OCI-LY7 (cell line): ENCODE measurements at regions not wholly inside any gene's neighbourhood (a gene's known extent, or its start where the extent isn't known, plus 50 kb on each side); places are given as distances from the start of the nearest gene placed in this dataset.

Source experiments
- CTCF ChIP-seq: fragments of 200-600 bp; sonication (generic); conservative IDR thresholded peaks from 2 replicates; pipeline ENCODE4 v1.5.1; 2014; ENCODE audit warnings: mild to moderate bottlenecking, antibody characterized with exemption, low read length, moderate library complexity, mixed read lengths
- EZH2phosphoT487 ChIP-seq: fragments of 200-600 bp; sonication (generic); IDR thresholded peaks from 2 replicates; pipeline ENCODE4 v1.6.1; 2018; ENCODE audit warnings: low read depth, borderline replicate concordance, mild to moderate bottlenecking, mixed run types, antibody characterized with exemption, low read length, moderate library complexity, mixed read lengths

GRCh38 chr4:94015956-94016355 lies 187.4 kb downstream of the ATOH1 start:
- TF ChIP-seq CTCF (no peak), EZH2phosphoT487 (no peak)
